RWPE2 (cell line): ENCODE measurements at regions not wholly inside any gene's neighbourhood (a gene's known extent, or its start where the extent isn't known, plus 50 kb on each side); places are given as distances from the start of the nearest gene placed in this dataset.

Experiments
- ATAC-seq: fragments of 200-7000 bp; cut with Tn5 transposase; 3 replicates; pipeline ENCODE4 v1.9.1; 2021; ENCODE audit warnings: low read depth
- DNase-seq: peaks from one replicate; pipeline ENCODE4 v3.0.0-alpha.2; 2020; ENCODE audit warnings: low spot score
- H3K27ac ChIP-seq: fragments of 450-650 bp; 2 replicates; pipeline ENCODE4 v1.5.1; 2017; ENCODE audit warnings: mild to moderate bottlenecking; ENCODE audit not compliant: poor library complexity, severe bottlenecking
- H3K27me3 ChIP-seq: fragments of 250-450 bp; sonication (Bioruptor Pico); 2 replicates; pipeline ENCODE4 v1.5.1; 2021; ENCODE audit warnings: mild to moderate bottlenecking, moderate library complexity; ENCODE audit not compliant: insufficient read depth, poor library complexity, severe bottlenecking
- H3K36me3 ChIP-seq: fragments of 250-450 bp; sonication (Bioruptor Pico); 2 replicates; pipeline ENCODE4 v1.5.1; 2020; ENCODE audit warnings: low read depth, mild to moderate bottlenecking, moderate library complexity
- H3K4me1 ChIP-seq: fragments of 250-450 bp; sonication (Bioruptor Pico); 2 replicates; pipeline ENCODE4 v1.5.1; 2021; ENCODE audit warnings: mild to moderate bottlenecking, moderate library complexity; ENCODE audit not compliant: insufficient read depth, poor library complexity, severe bottlenecking
- H3K4me3 ChIP-seq: fragments of 250-450 bp; sonication (Bioruptor Pico); 2 replicates; pipeline ENCODE4 v1.5.1; 2021; ENCODE audit warnings: mild to moderate bottlenecking, moderate library complexity; ENCODE audit not compliant: severe bottlenecking
- H3K9me3 ChIP-seq: fragments of 250-450 bp; sonication (Bioruptor Pico); 2 replicates; pipeline ENCODE4 v1.5.1; 2021; ENCODE audit warnings: mild to moderate bottlenecking, moderate library complexity; ENCODE audit not compliant: severe bottlenecking
- TF ChIP-seq, protein P1 (sequence below): fragments of 450-650 bp; IDR thresholded peaks from one replicate; pipeline ENCODE4 v1.5.1; 2017; ENCODE audit warnings: mild to moderate bottlenecking, moderate library complexity; ENCODE audit not compliant: poor library complexity, severe bottlenecking

DNA sequence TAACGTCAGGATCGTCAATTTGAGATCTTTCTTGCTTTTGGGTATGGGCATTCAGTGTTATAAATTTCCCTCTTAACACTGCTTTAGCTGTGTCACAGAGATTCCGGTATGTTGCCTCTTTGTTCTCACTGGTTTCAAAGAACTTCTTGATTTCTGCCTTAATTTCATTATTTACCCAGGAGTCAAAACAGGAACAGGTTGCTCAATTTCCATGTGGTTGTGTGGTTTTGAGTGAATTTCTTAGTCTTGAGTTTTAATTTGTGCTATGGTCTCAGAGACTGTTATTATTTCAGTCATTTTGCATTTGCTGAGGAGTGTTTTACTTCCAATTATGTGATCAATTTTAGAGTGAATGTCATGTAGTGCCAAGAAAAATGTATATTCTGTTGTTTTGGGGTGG lies 153.1 kb downstream of the PCDH17 start:
- Histone ChIP-seq H3K4me3 (no peak overlapping the region), H3K9me3 (no peaks in the 10 kb centered on the region), H3K27ac (no peak overlapping the region), H3K27me3 (no peaks in the 10 kb centered on the region), H3K36me3 (no peaks in the 10 kb centered on the region), H3K4me1 (no peaks in the 10 kb centered on the region)
- TF ChIP-seq, protein P1, sequence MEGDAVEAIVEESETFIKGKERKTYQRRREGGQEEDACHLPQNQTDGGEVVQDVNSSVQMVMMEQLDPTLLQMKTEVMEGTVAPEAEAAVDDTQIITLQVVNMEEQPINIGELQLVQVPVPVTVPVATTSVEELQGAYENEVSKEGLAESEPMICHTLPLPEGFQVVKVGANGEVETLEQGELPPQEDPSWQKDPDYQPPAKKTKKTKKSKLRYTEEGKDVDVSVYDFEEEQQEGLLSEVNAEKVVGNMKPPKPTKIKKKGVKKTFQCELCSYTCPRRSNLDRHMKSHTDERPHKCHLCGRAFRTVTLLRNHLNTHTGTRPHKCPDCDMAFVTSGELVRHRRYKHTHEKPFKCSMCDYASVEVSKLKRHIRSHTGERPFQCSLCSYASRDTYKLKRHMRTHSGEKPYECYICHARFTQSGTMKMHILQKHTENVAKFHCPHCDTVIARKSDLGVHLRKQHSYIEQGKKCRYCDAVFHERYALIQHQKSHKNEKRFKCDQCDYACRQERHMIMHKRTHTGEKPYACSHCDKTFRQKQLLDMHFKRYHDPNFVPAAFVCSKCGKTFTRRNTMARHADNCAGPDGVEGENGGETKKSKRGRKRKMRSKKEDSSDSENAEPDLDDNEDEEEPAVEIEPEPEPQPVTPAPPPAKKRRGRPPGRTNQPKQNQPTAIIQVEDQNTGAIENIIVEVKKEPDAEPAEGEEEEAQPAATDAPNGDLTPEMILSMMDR: no peak
- no peak for DNase-seq
- no peak for ATAC-seq

DNA sequence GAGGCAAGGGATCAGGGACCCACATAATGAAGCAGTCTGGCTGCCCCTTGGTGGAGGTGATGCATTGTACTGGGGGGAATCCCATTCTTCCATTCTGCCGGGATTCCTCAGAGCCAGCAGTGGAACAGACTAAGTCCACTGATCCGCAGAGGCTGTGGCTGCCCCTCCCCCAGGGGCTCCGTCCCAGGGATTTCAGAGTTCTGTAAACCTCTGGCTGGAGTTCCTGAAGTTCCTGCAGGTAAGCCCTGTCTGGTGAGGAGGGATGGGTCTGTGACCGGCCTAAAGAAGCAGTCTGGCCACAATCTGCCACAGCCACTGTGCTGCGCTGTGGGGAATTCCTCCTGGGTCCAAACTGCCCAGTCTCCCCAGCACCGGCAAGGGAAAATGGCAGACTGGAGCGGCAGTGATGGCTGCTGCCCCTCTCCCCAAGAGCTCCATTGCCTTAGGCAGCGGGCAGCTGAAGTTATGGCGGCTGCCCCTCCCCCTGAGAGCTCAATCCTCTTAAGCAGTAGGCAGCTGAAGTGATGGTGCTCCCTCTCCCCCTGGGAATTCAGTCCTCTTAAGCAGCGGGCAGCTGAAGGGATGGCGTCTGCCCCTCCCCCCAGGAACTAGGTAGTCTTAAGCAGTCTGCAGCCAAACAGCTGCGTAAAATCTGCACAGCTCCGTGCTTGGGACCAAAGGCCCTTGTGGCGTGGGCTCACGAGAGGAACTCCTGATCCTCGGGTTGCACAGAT lies 155.7 kb downstream of the PCDH17 start:
- Histone ChIP-seq H3K36me3 (no peaks in the 10 kb centered on the region), H3K4me1 (no peaks in the 10 kb centered on the region), H3K4me3 (no peak overlapping the region), H3K9me3 (no peaks in the 10 kb centered on the region), H3K27me3 (no peaks in the 10 kb centered on the region), H3K27ac (no peak overlapping the region)
- no peak for ATAC-seq
- TF ChIP-seq, protein P1: no peak
- DNase-seq: no peak

DNA sequence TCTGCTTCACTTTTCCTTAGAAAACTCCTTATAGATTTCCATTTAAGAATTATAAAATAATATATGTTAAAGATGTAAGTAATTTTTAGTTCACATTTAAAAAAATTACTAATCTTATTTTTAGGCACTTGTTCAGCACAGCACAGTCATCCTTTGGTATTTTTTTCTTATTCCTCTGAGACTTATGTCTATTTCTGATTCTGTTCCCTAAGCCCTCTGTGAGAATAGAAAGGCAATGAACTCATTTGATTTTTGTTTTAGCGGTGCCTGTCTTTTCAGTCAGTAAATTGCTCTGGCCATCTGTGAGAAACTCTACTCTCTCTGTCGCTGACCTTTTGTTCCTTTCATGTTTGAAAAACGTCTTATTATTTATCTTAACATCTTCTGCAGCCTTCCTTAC lies 168.1 kb downstream of the PCDH17 start:
- Histone ChIP-seq H3K36me3 (no peaks in the 10 kb centered on the region), H3K27ac (no peak overlapping the region), H3K4me3 (no peak overlapping the region), H3K27me3 (no peaks in the 10 kb centered on the region), H3K4me1 (no peaks in the 10 kb centered on the region), H3K9me3 (no peaks in the 10 kb centered on the region)
- no peak for DNase-seq
- TF ChIP-seq, protein P1: no peak
- no peak for ATAC-seq

DNA sequence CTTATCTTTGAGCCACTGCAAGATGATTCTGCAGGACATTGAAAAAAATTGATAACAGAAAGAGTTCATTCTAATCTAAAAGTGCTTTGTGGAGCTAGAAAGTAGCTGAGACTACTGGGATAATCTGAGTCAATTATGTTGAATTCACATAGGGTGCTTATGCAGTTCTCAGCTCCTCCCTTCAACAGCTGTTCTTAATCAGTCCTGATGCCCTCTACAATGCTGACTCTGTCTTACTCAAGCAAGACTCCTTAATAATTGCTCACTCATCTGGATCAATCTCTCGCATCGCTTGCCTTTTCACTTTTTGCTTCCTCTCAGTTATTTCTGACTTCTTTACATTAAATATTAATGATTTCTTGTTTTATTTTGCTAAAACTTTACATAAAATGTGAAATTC lies 182.1 kb downstream of the PCDH17 start:
- TF ChIP-seq, protein P1: no peak
- H3K36me3 ChIP-seq: no peaks in the 10 kb centered on the region
- no peak for ATAC-seq
- H3K4me3 ChIP-seq: no peak overlapping the region
- H3K9me3 ChIP-seq: no peaks in the 10 kb centered on the region
- H3K4me1 ChIP-seq: no peaks in the 10 kb centered on the region
- no peak for DNase-seq
- no peak overlapping the region for H3K27ac ChIP-seq
- no peaks in the 10 kb centered on the region for H3K27me3 ChIP-seq

DNA sequence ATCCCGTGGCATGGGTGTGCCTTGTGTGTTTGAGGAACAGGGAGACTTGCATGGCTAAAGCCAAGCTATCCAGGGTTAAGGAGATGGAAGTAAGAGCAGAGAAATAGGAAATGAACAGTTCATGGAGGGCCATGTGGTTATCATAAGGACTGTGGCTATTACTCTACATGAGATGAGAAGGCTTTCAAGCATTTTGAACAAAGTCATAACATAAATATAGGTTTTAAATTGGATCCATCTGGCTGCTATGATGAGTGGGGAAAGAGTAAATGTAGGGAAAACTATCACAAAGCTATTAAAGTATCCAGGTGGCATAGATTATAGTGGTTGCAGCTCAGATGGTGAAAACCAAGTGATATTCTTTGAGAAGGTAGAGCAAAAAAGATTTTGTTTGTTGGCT lies 184.1 kb downstream of the PCDH17 start:
- no peaks in the 10 kb centered on the region for H3K27me3 ChIP-seq
- no peak overlapping the region for H3K27ac ChIP-seq
- H3K4me1 ChIP-seq: no peaks in the 10 kb centered on the region
- no peak overlapping the region for H3K4me3 ChIP-seq
- no peaks in the 10 kb centered on the region for H3K9me3 ChIP-seq
- ATAC-seq (no peak), DNase-seq (no peak)
- no peaks in the 10 kb centered on the region for H3K36me3 ChIP-seq
- TF ChIP-seq, protein P1: no peak
